BLaER1 treated with 17β-estradiol and CSF1 and Interleukin-3, amounts not matched to agents 10 nM and 100 nM (cell line): ENCODE measurements at regions not wholly inside any gene's neighbourhood (a gene's known extent, or its start where the extent isn't known, plus 50 kb on each side); places are given as distances from the start of the nearest gene placed in this dataset.

Source experiments
- H3K27ac ChIP-seq, 11 experiments: shearing (Covaris generic); formaldehyde crosslinking; 2 replicates each; pipeline ENCODE4 v1.8.1; 2022
- H3K27me3 ChIP-seq, 11 experiments: shearing (Covaris generic); formaldehyde crosslinking; 2 replicates each; pipeline ENCODE4 v1.8.1; 2022
- H3K36me3 ChIP-seq, 11 experiments: shearing (Covaris generic); formaldehyde crosslinking; 2 replicates each; pipeline ENCODE4 v1.8.1; 2022
- H3K4me1 ChIP-seq, 10 experiments: shearing (Covaris generic); formaldehyde crosslinking; 2 replicates each; pipeline ENCODE4 v1.8.1; 2022
- H3K4me2 ChIP-seq, 11 experiments: shearing (Covaris generic); formaldehyde crosslinking; 2 replicates each; pipeline ENCODE4 v1.8.1; 2022
- H3K4me3 ChIP-seq, 10 experiments: shearing (Covaris generic); formaldehyde crosslinking; 2 replicates each; pipeline ENCODE4 v1.8.1; 2022
- H3K9ac ChIP-seq, 11 experiments: shearing (Covaris generic); formaldehyde crosslinking; 2 replicates each; pipeline ENCODE4 v1.8.1; 2022
- H3K9me3 ChIP-seq, 11 experiments: shearing (Covaris generic); formaldehyde crosslinking; replicated peaks in 1 of 11; 2 replicates each; pipeline ENCODE4 v1.8.1; 2022
- H4K20me1 ChIP-seq, 11 experiments: shearing (Covaris generic); formaldehyde crosslinking; 2 replicates each; pipeline ENCODE4 v1.8.1; 2022
- Cebpa-rat ChIP-seq, 11 experiments: shearing (Covaris generic); IDR thresholded peaks; 2 replicates each; pipeline ENCODE4 v1.8.1; 2022

- Histone ChIP-seq H3K36me3 (no peaks in the 10 kb centered on the region), H3K9ac (no peak overlapping the region), H4K20me1 (no peaks in the 10 kb centered on the region), H3K4me1 (peaks cover 0 to 21% (median 0%) of the 10 kb centered on the region in 10 experiments; a peak in 6 of 20 replicates), H3K4me2 (no peak overlapping the region), H3K27me3 (no peaks in the 10 kb centered on the region), H3K4me3 (no peak overlapping the region), H3K9me3 (no peaks in the 10 kb centered on the region), H3K27ac (no peak overlapping the region)
- no peak for TF ChIP-seq Cebpa-rat (IDR thresholded peaks at IDR 0.05)
Measured at GRCh38 chr13:76379341-76380105, 506.7 kb downstream of the KCTD12 start.

GRCh38 chr13:76378767-76379166 lies 507.4 kb downstream of the KCTD12 start:
- H3K4me1 ChIP-seq: peaks cover 0 to 21% (median 0%) of the 10 kb centered on the region in 10 experiments; a peak in 6 of 20 replicates
- no peak overlapping the region for H3K27ac ChIP-seq
- no peak for TF ChIP-seq Cebpa-rat (IDR thresholded peaks at IDR 0.05)

GRCh38 chr13:76363682-76364289 lies 522.4 kb downstream of the KCTD12 start:
- Histone ChIP-seq H3K9ac (no peak overlapping the region), H3K4me3 (no peak overlapping the region), H3K36me3 (no peaks in the 10 kb centered on the region), H3K27me3 (no peaks in the 10 kb centered on the region), H4K20me1 (no peaks in the 10 kb centered on the region), H3K27ac (no peak overlapping the region), H3K4me2 (no peak overlapping the region), H3K4me1 (no peaks in the 10 kb centered on the region), H3K9me3 (no peaks in the 10 kb centered on the region)
- TF ChIP-seq Cebpa-rat (IDR thresholded peaks at IDR 0.05): no peak

More at GRCh38 chr13:76378767-76379166, 507.4 kb downstream of the KCTD12 start:
- no peaks in the 10 kb centered on the region for H3K9me3 ChIP-seq
- no peak overlapping the region for H3K4me2 ChIP-seq
- no peaks in the 10 kb centered on the region for H3K36me3 ChIP-seq
- no peaks in the 10 kb centered on the region for H4K20me1 ChIP-seq
- H3K4me3 ChIP-seq: no peak overlapping the region
- H3K27me3 ChIP-seq: no peaks in the 10 kb centered on the region
- no peak overlapping the region for H3K9ac ChIP-seq

GRCh38 chr13:76361868-76362267 lies 524.3 kb downstream of the KCTD12 start:
- H3K36me3 ChIP-seq: no peaks in the 10 kb centered on the region
- no peak overlapping the region for H3K27ac ChIP-seq
- no peak for TF ChIP-seq Cebpa-rat (IDR thresholded peaks at IDR 0.05)
- H3K9ac ChIP-seq: no peak overlapping the region
- no peaks in the 10 kb centered on the region for H3K9me3 ChIP-seq
- H3K27me3 ChIP-seq: no peaks in the 10 kb centered on the region
- no peaks in the 10 kb centered on the region for H3K4me1 ChIP-seq
- no peak overlapping the region for H3K4me2 ChIP-seq
- H4K20me1 ChIP-seq: no peaks in the 10 kb centered on the region
- H3K4me3 ChIP-seq: no peak overlapping the region

- H3K4me3 ChIP-seq: no peak overlapping the region
- H3K4me1 ChIP-seq: no peaks in the 10 kb centered on the region
- no peaks in the 10 kb centered on the region for H3K9me3 ChIP-seq
- no peaks in the 10 kb centered on the region for H3K36me3 ChIP-seq
- no peak for TF ChIP-seq Cebpa-rat (IDR thresholded peaks at IDR 0.05)
- no peak overlapping the region for H3K4me2 ChIP-seq
- no peaks in the 10 kb centered on the region for H4K20me1 ChIP-seq
- H3K27ac ChIP-seq: no peak overlapping the region
- no peak overlapping the region for H3K9ac ChIP-seq
- no peaks in the 10 kb centered on the region for H3K27me3 ChIP-seq
Measured at GRCh38 chr13:76351541-76352229, 534.5 kb downstream of the KCTD12 start.

- H3K9ac ChIP-seq: no peak overlapping the region
- no peaks in the 10 kb centered on the region for H3K4me1 ChIP-seq
- no peaks in the 10 kb centered on the region for H3K9me3 ChIP-seq
- TF ChIP-seq Cebpa-rat (IDR thresholded peaks at IDR 0.05): no peak
- H3K36me3 ChIP-seq: no peaks in the 10 kb centered on the region
- no peaks in the 10 kb centered on the region for H4K20me1 ChIP-seq
- no peak overlapping the region for H3K27ac ChIP-seq
- no peak overlapping the region for H3K4me3 ChIP-seq
- no peaks in the 10 kb centered on the region for H3K27me3 ChIP-seq
- no peak overlapping the region for H3K4me2 ChIP-seq
Measured at GRCh38 chr13:76350399-76350798, 535.8 kb downstream of the KCTD12 start.

- H3K36me3 ChIP-seq: no peaks in the 10 kb centered on the region
- no peak for TF ChIP-seq Cebpa-rat (IDR thresholded peaks at IDR 0.05)
- H3K4me2 ChIP-seq: no peak overlapping the region
- no peak overlapping the region for H3K27ac ChIP-seq
- H3K9me3 ChIP-seq: no peaks in the 10 kb centered on the region
- H4K20me1 ChIP-seq: no peaks in the 10 kb centered on the region
- H3K4me1 ChIP-seq: no peaks in the 10 kb centered on the region
- no peak overlapping the region for H3K9ac ChIP-seq
- H3K27me3 ChIP-seq: no peaks in the 10 kb centered on the region
- no peak overlapping the region for H3K4me3 ChIP-seq
Measured at GRCh38 chr13:76349700-76350099, 536.5 kb downstream of the KCTD12 start.

- peak overlapping the region in 2 of 11 experiments; percentile 18 to 24; a peak in 2 of 22 replicates for H3K4me2 ChIP-seq
- peaks cover 0 to 28% (median 0%) of the 10 kb centered on the region in 10 experiments; a peak in 6 of 20 replicates for H3K4me1 ChIP-seq
- H3K27me3 ChIP-seq: no peaks in the 10 kb centered on the region
- H3K9ac ChIP-seq: no peak overlapping the region
- H3K4me3 ChIP-seq: no peak overlapping the region
- no peak overlapping the region for H3K27ac ChIP-seq
- no peak for TF ChIP-seq Cebpa-rat (IDR thresholded peaks at IDR 0.05)
- H3K9me3 ChIP-seq: peaks cover 0 to 15% (median 6%) of the 10 kb centered on the region in 11 experiments; a peak in 9 of 22 replicates
- H4K20me1 ChIP-seq: no peaks in the 10 kb centered on the region
- H3K36me3 ChIP-seq: no peaks in the 10 kb centered on the region
Measured at GRCh38 chr13:76339649-76340048, 546.6 kb downstream of the KCTD12 start.

- Histone ChIP-seq H3K27ac (no peak overlapping the region), H4K20me1 (no peaks in the 10 kb centered on the region), H3K27me3 (no peaks in the 10 kb centered on the region), H3K4me3 (no peak overlapping the region), H3K9ac (no peak overlapping the region), H3K4me2 (peak overlapping the region in 1 of 11 experiments; percentile 10; a peak in 4 of 22 replicates), H3K4me1 (peaks cover 0 to 31% (median 2%) of the 10 kb centered on the region in 10 experiments; a peak in 8 of 20 replicates), H3K36me3 (no peaks in the 10 kb centered on the region), H3K9me3 (peaks cover 0 to 11% (median 6%) of the 10 kb centered on the region in 11 experiments; a peak in 8 of 22 replicates)
- no peak for TF ChIP-seq Cebpa-rat (IDR thresholded peaks at IDR 0.05)
Measured at GRCh38 chr13:76338003-76338402, 548.2 kb downstream of the KCTD12 start.
